Activated CD4-positive, alpha-beta T cell treated with anti-CD3 and anti-CD28 coated beads, Interleukin-2, amount 50 U/mL, for 48 hours (primary cell): ENCODE measurements at regions not wholly inside any gene's neighbourhood (a gene's known extent, or its start where the extent isn't known, plus 50 kb on each side); places are given as distances from the start of the nearest gene placed in this dataset.
"Not testable (repeated sequence)": the region's sequence is repeated elsewhere in the genome, so short reads cannot be mapped to it uniquely, and the experiment has no call there.

Experiments used
- DNase-seq, 2 experiments: peaks; one replicate each; pipeline ENCODE4 v3.0.0-alpha.2; 2020

DNA sequence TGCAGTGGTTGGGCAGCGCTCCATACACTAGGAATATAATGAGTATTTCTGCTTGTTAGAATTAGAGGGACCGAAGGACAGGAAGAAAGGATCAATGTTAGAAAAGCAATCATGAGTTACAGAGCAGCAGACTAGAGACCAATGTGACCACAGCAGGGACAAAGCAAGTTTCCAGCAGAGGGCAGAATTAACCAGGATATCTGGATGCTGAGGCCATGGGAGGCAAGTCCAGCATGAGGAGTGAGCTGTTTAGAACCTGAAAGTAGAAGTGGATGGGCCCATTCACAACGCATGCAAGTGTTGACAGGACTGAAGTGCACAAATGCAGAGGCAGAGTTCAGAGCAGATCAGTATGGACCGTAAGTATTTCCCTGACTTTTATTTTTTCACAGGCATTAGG, 910.4 kb upstream of the GYPC start:
- DNase-seq: no peak

DNA sequence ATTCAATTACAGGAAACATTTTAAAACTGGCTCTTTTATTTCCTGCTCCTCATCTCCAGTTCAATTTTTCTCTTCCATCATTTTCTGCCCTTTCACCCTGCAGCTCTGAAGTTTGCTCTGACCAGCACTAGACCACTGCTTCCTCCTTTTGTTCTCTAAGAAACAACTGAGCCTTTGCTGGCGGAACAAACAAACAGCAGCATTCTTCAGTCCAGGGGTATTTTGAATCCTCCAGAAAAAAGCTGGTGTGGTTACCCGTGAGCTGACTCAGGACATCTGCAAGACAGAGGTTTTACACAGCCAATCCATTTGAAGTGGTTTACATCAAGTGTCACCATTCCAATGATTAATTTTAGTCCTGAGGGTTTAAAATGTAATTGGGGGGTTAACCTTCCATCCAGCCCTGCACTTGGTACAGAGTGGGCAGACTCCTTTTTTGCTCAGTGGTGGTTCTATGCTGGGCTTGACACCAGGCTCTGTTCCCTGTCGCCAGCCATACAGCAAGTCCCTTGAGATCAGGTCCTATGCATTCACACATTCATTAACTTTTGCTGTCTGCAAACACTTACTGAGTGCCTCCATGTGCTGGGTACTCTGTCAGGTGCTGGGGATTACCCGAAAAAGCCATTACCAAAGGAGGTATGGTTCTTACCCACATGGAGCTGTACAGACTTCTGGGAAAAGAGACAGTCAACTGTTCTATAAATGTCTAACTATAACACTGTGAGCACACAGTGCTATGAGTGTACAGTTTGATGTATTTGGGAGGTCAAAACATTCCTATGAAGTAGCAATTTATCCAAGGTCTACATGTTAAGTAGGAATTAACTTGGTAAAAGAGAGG, 909.4 kb upstream of the GYPC start:
- DNase-seq: no peak

DNA sequence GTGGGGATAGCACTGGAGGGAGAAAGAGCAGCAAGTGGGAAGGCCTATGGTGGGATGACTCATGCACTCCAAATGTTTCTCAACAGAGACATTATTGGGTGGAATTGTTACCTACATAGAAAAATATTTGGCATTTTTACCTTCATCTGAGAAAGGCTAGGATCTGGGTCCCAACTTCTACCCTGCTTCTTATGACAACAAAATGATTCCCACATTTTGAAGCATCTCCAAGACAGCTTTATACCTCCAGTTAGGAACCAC, 908.9 kb upstream of the GYPC start:
- no peak for DNase-seq

DNA sequence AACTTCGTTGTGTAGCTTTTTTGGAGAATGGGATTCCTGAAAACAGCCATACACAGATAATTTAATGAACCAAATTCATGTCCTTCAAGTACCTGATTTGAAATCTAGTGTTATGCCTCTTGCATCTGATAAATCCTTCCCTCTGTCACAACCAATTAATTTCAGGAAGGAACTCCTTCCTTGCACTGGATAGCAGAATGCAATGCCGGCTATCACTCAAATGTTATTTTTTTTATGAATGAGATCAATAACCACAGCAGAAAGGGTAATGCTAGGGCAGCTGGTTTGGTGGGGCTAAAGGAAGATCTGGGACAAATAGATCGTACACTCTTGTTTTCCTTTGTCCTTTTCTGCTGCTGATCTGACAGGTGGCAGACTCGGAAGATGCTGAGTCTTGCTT, 899.5 kb upstream of the GYPC start:
- no peak for DNase-seq

DNA sequence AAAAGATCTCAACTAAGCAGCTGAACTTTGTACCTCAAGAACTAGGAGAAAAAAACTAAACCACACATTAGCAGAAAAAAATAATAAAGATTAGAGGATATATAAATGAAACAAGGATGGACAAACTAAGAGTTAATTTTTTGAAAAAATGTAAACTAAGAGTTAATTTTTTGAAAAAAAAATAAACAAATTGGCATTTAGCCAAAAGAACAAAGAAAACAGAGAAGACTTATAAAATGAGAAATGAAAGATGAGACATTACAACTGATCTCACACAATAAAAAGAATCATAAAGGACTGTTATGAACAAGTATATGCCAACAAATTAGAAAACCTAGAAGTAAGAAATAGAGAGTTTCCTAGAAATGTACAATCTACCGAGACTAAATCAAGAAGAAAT, 859.2 kb upstream of the GYPC start:
- DNase-seq: no peak

DNA sequence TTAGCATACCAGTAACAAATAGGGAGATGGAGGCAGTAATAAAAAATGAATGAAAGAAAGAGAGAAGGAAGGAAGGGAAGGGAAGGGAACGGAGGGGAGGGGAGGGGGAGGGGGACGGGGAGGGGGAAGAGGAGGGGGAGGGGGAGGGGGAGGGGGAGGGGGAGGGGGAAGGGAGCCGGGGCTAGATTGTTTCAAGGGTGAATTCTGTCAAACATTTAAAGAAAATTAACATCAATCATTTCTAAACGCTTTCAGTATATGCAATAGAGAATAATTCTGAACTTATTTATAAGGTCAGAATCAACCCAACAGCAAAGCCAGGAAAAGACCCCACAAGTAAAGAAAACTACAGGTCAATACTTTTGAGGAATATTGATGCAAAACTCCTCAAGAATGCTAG, 858.8 kb upstream of the GYPC start:
- no peak for DNase-seq

DNA sequence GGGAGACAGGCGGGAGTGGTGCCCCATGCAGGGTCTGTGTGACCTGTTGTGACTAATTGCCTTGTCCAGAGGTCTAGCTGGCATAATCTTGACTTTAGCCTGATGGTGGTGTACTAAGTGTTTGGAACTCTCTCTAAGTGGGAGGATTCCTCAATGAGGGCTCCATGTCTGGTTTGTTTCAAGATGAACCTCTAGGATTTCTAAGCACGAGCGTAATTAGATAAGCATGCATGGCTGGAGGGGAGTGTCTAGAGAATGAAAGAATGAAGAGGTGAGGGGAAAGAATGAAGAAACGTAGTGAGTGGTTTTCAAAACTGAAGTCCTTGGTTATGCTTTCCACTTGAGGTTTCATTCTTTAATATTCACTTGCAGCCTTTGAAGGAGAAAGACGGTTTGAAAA, 833.2 kb upstream of the GYPC start:
- no peak for DNase-seq

DNA sequence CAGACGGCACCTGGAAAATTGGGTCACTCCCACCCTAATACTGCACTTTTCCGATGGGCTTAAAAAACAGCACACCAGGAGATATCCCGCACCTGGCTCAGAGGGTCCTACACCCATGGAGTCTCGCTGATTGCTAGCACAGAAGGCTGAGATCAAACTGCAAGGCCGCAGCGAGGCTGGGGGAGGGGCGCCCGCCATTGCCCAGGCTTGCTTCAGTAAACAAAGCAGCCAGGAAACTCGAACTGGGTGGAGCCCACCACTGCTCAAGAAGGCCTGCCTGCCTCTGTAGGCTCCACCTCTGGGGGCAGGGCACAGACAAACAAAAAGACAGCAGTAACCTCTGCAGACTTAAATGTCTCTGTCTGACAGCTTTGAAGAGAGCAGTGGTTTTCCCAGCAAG, 830.2 kb upstream of the GYPC start:
- DNase-seq: not testable (repeated sequence)

DNA sequence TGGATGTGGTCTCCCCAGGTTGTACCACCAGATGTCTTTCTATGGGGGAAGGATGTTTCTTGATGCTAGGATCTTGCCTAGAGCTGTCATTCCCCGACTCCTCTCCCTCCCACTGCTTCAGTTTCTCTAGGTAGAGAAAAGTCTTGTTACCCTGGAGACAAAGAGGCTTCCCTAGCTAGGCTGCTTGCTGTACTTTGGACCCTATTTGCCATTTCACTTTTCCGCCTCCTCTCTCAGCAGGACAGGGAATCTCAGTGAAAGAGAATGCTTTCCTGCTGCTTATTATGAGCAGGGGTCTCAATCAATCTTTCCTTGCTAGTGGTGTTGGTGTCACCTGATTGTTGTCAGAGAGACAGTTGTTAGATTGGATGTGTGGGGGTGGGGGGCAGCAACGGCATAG, 818.8 kb upstream of the GYPC start:
- no peak for DNase-seq

DNA sequence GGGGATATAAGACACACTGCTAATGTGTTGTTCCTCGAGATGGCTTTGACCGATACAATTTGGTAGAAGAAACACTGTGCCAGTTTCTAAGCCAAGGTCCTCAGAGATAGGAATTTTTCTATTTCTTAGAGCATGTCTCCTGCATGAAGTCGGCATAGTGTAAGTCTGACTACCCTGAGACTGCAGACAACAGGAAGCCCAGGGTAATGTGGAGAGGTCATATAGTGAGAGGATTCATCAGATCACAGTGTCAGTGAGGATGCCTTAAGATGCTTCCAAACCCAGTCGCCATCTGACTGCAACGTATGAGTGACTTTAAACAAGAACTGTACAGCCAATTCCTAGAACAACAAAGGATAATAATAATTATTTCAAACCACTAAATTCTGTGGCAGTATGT, 818.3 kb upstream of the GYPC start:
- DNase-seq: no peak

DNA sequence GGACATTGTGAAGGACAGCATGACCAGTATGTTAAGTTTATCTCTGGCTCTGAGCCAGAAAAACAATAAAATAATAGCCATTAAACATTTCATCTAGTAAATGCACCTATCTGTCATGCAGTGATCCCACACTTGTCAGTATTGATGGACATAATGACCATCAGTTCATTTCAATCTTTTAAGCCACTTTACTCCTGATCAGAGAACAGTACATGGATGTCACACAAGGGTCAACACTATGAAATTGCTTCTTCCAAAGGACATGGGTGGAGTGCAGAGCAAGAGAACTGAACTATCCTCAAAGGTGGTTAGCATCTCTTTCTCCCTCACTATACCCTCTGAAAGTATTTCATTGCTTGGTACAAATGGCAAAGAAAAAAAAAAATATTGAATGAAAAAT, 816.0 kb upstream of the GYPC start:
- no peak for DNase-seq

DNA sequence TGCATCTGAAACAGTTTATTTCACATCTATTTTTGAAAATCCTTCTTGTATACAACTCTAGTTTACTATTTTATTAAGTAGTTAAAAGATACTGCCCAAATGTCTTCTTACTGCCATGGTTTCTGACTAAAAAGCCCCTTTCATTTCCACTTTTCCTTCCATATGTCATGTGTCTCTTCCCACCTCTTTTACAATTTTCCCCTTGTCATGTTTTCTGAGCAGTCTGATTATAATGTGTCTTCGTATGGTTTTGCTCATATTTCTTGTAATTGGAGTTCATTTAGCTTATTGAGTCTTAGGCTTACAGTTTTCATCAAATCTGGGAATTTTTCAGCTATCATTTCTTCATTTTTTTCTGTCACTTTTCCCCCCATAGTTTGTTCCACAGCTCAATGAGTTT, 813.9 kb upstream of the GYPC start:
- no peak for DNase-seq

DNA sequence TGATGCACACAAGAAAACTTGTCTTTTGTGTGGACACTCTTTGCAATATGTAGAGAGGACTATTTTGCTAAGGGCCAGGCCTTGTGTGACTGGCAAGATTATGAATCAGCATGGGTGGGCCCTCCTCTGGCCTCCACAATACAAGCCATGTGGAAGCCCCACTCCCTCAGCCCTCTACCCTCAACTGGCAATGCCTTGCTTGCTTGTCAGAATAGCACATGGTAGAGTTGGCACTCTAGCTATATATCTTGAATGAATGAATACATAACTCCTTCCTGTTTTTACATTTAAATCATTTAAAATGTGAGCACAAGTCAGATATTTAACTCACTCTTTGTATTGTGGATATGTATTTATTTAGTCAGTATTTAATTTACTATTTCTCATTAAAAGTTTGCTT, 805.4 kb upstream of the GYPC start:
- no peak for DNase-seq

DNA sequence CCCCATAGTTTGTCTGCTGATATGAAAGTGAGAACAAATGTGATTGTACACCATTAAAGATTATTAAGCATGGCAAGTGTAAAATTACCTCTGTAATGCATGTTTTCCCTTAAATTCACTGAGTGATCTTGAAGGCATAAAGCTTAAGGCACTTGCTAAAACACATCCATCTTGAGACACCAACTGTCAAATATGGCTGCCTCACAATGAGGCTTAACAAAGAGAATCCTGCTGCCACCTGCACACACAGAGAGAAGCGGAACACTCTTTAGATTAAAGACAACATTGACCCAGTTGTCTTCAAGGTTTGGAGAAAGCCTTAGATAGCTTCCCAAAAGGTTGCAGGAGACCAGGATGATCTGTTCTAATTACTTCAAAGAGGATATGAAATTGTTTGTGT, 803.6 kb upstream of the GYPC start:
- no peak for DNase-seq

DNA sequence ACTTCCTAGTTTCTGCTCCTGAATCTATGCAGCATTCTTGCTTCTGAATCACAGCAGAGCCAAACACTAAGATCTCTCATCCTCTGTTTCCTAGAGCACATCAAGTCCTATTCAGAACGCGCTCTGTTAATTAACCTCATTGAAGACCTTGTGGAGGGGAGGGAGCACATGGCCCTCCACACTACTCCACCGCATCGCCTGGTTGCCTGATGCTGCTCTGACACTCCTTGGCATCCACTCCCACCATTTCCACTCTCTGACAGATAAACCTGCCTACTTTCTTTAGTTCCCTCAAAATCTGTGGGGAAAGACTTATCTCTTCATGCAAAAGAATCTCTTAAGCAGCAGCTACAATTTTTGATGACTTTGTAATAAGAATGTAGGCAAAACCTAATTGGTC, 802.3 kb upstream of the GYPC start:
- no peak for DNase-seq

DNA sequence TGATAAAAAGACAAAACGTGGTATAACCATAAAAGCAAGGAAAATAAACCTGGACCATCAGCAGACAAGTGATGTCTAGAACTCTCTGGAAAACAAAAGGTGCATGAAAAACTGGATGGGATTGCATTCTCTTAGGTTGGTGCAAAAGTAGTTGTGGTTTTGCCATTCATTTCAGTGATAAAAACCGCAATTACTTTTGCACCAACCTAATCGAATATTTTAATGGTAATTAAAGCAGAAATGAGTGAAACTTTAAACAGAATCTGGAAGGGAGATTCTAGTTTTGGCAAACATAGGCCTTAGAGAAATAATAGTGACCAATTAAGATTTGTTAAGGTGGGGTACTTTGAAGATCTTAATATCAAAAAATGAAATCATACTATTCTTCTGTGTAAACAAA, 800.8 kb upstream of the GYPC start:
- DNase-seq: no peak

DNA sequence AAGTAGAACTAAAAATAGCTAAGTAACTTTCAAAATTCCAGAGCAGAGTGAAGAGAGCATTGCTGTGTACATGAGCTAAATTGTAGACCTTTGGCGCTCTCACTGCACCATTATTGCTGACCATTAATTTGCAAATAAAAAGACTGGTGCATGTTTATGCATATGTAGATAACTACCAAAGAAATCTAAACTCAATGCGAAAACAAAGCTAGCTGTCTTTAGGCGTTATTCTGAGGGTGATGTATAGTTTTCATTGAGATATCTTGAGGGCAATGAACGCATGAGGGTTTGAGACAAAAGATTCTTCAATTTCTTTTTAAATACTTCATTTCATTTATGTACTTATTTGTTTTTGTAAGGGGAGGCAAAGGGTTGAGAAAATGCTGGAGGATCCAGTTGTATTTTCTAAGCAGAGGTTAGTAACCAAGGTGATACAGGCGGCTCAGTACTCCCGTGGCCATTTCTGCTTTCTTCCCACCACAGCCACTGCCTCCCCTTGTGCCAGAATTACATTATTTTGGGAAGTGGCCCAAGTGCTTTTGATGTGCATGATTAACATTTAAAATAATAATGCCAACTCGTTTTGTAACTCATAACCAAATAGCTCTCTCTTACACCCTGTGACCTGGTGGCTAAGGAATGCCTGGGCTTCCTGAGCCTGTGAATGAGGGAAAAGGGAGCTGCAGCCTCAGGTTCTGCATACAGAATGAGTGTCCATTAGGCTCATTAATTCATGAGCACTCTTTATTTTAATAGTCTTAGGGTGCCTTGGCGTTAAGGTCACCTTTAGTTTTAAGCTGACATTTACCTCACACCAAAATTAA, 797.8 kb upstream of the GYPC start:
- no peak for DNase-seq

DNA sequence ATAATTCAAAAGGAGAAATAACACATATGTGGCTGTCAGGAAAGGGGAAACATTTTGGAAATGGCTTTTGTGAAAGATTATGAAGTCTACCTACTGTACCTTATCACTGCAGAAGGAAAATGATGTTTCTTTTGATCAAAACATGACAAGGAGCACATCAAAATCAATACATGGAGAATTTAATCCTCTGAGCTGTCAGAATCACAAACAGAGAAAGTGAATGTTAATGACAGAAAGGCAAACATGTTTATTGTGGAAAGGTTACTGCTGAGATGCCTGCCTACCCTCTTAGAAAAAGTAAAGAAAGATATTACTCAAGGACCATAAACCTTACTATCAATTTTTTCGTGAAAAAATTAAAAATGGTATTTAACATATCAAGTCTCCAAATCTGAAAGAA, 794.5 kb upstream of the GYPC start:
- no peak for DNase-seq

DNA sequence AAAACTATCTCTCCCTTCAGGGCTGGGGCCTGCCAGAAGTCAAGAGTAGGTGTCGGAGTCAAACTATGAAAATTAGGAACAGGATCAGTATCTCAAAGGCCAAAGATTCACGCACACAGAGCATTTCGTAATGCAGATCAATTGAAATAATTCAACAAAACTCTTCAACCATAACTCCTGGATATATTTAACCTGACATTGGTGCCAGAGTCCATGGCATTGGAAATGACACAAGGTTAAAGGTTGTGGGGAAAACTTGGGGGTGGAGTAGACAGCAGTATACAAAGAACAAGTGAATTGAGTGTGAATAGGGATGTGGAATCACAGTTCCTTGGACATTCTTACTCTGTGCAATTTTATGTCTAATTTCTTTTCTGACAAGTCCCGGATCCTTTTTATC, 788.0 kb upstream of the GYPC start:
- no peak for DNase-seq

DNA sequence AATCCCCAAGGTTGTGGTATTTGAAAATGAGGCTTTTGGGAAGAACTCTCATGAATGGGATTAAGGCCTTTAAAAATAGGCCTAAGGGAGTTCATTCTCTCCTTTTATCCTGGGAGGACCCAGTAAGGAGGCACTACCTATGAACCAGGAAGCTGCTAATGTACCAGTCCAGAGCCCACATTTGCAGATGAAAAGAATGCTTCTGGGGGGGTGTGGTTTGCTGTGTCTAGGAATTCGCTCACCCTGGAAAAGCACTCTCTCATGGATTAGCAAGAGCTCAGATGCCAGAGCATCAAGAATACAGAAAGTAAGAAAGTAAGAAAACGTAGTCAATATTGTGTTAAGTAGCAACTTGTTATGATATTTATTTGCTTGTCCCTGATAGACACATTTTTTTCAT, 785.7 kb upstream of the GYPC start:
- no peak for DNase-seq

DNA sequence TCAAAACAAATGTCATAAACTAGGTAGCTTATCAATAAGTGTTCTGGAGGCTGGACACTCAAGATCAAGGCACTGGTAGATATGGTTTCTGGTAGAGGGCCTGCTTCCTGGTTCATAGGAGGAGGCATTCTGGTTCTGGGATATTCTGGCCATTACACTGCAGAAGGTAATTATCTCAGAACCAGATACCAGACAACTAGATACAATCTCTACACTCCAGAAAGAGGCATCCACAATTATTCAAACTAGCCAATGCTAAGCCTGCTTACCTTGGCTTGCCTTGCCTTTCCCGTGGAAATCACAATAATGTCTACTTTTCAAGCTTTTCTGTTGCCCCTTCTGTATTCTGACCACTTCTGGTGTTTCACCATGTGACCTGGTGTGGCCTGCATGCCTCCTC, 785.2 kb upstream of the GYPC start:
- DNase-seq: no peak

DNA sequence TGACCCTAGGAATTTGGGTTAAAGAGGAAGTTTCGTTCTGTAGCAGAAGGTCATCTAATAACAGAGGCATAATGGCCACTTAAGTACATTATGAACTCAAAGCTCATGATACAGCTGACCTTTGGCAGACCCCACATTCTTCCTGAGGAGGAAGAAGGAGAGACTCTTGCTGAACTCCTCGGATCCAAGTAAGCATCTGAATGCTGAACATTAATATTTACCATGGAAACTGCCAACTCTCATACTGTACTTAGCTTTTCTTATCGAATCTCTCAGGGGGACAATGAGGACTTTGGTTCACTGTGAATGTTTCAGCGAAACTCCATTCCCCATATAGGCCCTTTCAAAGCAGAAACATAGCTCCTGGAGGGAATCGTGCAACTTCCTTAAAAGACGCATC, 781.4 kb upstream of the GYPC start:
- no peak for DNase-seq

DNA sequence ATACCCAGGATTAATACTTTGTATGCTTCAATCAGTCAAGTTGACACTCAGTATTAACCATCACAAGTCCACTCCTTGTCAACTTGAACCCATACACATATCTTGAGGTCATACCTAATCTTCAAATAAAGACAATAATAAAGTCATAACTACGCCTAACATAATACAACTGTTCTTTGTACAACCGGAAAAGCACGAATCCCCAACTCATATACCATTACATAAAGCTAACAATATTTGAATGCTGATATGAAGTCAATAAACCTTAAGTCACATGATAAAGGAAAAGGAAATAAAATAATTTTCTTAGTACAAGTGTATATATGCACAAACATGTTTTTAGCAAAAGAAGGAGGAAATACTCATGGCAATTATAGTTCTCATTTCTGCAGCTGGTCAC, 770.6 kb upstream of the GYPC start:
- no peak for DNase-seq

DNA sequence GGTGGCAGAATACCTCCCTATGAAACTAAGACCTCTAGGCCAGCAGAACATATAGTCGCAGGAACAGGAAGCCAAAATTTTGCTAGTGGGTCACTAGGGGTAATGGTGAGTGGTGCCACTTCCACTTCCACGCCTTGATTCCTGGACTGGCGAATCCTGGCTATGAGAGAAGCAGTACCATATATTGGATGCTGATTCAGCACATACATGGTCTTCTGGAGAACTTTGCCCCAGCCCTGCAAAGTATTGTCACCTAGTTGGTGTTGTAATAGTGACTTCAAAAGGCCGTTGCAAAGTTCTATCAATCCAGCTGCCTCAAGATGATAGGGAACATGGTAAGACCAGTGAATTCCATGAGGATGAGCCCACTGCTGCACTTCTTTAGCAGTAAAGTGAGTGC, 769.8 kb upstream of the GYPC start:
- no peak for DNase-seq

DNA sequence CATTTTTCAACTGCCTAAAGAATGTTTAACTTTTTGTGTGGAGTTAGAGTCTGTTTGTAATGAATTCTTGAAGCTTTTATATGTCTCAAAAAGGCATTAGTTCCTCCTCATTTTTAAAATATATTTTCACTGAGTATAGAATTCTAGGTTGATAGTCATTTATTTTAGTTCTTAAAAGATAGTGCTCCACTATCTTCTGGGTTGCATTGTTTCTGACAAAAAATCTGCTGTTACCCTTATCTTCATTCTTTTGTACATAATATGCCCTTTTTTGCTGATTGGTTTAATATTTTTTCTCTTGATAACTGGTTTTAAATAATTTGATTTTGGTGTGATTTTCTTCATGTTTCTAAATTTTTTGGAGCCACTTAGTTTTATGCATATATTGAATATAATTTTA, 754.7 kb upstream of the GYPC start:
- no peak for DNase-seq
